IgD-negative memory B cell (primary cell): ENCODE measurements at regions not wholly inside any gene's neighbourhood (a gene's known extent, or its start where the extent isn't known, plus 50 kb on each side); places are given as distances from the start of the nearest gene placed in this dataset.
"Not testable (repeated sequence)": the region's sequence is repeated elsewhere in the genome, so short reads cannot be mapped to it uniquely, and the experiment has no call there.

Source experiments
- H3K27ac Mint-ChIP-seq, 3 donors: one replicate each; pipeline ENCODE4 v1.8.0; 2020 to 2022; ENCODE audit warnings: mild to moderate bottlenecking in 3 of 3, mixed read lengths in 3 of 3, moderate library complexity in 1 of 3
- H3K27me3 Mint-ChIP-seq: one replicate; pipeline ENCODE4 v1.8.0; 2021; ENCODE audit warnings: mixed read lengths
- H3K36me3 Mint-ChIP-seq: one replicate; pipeline ENCODE4 v1.8.0; 2020; ENCODE audit warnings: mild to moderate bottlenecking, mixed read lengths
- H3K4me1 Mint-ChIP-seq, 3 donors: one replicate each; pipeline ENCODE4 v1.8.0; 2020 to 2022; ENCODE audit warnings: mixed read lengths in 3 of 3, mild to moderate bottlenecking in 1 of 3
- H3K4me3 Mint-ChIP-seq, 4 donors: one replicate each; pipeline ENCODE4 v1.8.0; 2020 to 2022; ENCODE audit warnings: mild to moderate bottlenecking in 4 of 4, mixed read lengths in 4 of 4, moderate library complexity in 3 of 4
- H3K9me3 Mint-ChIP-seq, 3 donors: one replicate each; pipeline ENCODE4 v1.8.0; 2020 to 2021; ENCODE audit warnings: mixed read lengths in 3 of 3, mild to moderate bottlenecking in 1 of 3

- Mint-ChIP-seq H3K36me3 (no peaks in the 10 kb centered on the region), H3K4me1 (peaks cover 0 to 2% (median 0%) of the 10 kb centered on the region in 3 donors), H3K9me3 (peaks cover 0 to 3% (median 0%) of the 10 kb centered on the region in 3 donors), H3K4me3 (no peak overlapping the region), H3K27ac (no peak overlapping the region), H3K27me3 (peaks cover 2% of the 10 kb centered on the region)
These were observed 239.7 kb downstream of the EMX2 start for GRCh38 chr10:117782276-117782675.

- Mint-ChIP-seq H3K27ac (no peak overlapping the region), H3K4me1 (peaks cover 0 to 2% (median 0%) of the 10 kb centered on the region in 3 donors), H3K4me3 (no peak overlapping the region), H3K27me3 (peaks cover 2% of the 10 kb centered on the region), H3K36me3 (no peaks in the 10 kb centered on the region), H3K9me3 (peaks cover 0 to 2% (median 0%) of the 10 kb centered on the region in 3 donors)
These were observed 241.3 kb downstream of the EMX2 start for GRCh38 chr10:117783698-117784395.

- no peaks in the 10 kb centered on the region for H3K36me3 Mint-ChIP-seq
- H3K4me1 Mint-ChIP-seq, result peaks cover 0 to 2% (median 0%) of the 10 kb centered on the region in 3 donors
- peaks cover 0 to 2% (median 0%) of the 10 kb centered on the region in 3 donors for H3K9me3 Mint-ChIP-seq
- H3K27me3 Mint-ChIP-seq, result peaks cover 2% of the 10 kb centered on the region
- no peak overlapping the region for H3K27ac Mint-ChIP-seq
- no peak overlapping the region for H3K4me3 Mint-ChIP-seq
These were observed 242.2 kb downstream of the EMX2 start for GRCh38 chr10:117784776-117785175.

- H3K27ac Mint-ChIP-seq, result no peak overlapping the region
- peaks cover 0 to 2% (median 0%) of the 10 kb centered on the region in 3 donors for H3K4me1 Mint-ChIP-seq
- no peak overlapping the region for H3K4me3 Mint-ChIP-seq
- H3K36me3 Mint-ChIP-seq, result no peaks in the 10 kb centered on the region
- H3K9me3 Mint-ChIP-seq, result no peaks in the 10 kb centered on the region
- H3K27me3 Mint-ChIP-seq, result no peaks in the 10 kb centered on the region
These were observed 246.4 kb downstream of the EMX2 start for GRCh38 chr10:117788911-117789310.

GRCh38 chr10:117790179-117790578, 247.6 kb downstream of the EMX2 start:
- Mint-ChIP-seq H3K9me3 (no peaks in the 10 kb centered on the region), H3K4me3 (no peak overlapping the region)

DNA sequence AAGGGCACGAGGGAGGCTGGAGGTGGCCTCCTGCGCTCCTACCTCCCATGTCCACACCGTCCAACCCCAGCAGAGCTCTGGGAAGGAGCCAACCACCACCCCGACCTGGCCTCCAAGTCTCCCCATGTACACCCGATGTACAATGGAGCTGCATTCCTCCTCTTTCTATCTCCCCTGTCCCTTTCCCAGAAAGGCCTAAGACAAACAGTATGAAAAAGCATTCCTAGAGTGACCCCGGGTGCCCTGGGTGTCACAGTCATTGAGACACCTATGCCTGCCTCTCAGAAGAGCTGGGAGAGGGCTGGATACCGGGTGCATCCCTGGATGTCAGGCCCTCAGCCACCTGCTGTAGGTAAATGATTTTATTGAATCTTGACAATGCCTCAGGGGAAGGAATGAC, 248.1 kb downstream of the EMX2 start:
- Mint-ChIP-seq H3K9me3 (peaks cover 0 to under 1% (median 0%) of the 10 kb centered on the region in 3 donors), H3K4me1 (peaks cover 0 to 2% (median 0%) of the 10 kb centered on the region in 3 donors), H3K4me3 (no peak overlapping the region), H3K36me3 (no peaks in the 10 kb centered on the region), H3K27ac (no peak overlapping the region), H3K27me3 (no peaks in the 10 kb centered on the region)

More at GRCh38 chr10:117790179-117790578, 247.6 kb downstream of the EMX2 start:
- Mint-ChIP-seq H3K4me1 (peaks cover 0 to 2% (median 0%) of the 10 kb centered on the region in 3 donors), H3K27me3 (no peaks in the 10 kb centered on the region), H3K27ac (no peak overlapping the region), H3K36me3 (no peaks in the 10 kb centered on the region)

DNA sequence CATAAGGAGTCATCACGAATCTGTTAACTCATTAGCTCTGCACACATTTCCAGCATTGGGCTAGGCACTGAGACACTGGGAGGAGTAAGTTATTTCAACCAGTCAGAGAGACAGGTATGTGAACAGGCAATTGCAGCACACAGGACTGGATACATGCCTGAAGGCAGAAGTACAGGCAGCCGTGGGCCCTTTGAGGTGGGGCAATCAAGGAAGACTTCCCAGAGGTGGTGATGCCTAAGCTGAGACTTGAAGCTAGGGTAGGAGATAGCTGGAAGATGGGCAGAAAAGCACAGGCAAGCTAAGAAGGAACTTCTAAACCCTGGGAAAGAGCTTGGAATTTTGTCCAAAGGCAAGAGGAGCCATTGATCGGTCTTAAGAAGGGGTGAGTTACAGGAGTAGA, 249.7 kb downstream of the EMX2 start:
- Mint-ChIP-seq H3K9me3 (peaks cover 0 to 2% (median 0%) of the 10 kb centered on the region in 3 donors), H3K4me3 (no peak overlapping the region), H3K27me3 (no peaks in the 10 kb centered on the region), H3K36me3 (no peaks in the 10 kb centered on the region), H3K4me1 (peaks cover 0 to 2% (median 0%) of the 10 kb centered on the region in 3 donors), H3K27ac (no peak overlapping the region)

DNA sequence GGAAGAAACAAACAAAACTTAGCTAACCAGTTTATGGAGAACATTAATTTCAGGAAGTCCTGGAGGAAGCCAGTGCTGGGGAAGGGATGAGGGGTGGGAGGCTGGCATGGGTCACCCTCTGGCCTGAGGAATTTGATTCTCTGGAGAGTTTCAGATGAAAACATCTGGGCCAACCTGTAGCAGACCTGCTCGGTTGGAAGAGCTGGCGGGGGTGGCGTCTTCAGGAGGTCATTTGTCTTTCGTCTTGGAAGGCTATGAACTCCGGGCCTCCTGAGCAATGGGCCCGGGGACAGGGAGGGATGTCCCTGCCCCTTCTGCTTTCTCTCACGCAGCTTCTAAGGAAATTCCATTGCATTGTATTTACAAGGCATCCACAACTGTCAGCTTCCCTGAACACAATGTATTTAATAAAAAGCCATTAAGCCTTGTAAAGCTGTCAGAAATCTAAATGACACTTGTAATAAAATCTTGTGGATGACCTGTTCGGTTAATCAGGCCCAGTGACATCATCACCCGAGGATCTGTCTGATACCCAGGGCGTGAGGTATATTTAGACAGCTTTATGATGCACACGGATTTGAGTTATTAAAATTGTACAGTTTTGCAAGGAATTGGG, 250.5 kb downstream of the RAB11FIP2 start:
- Mint-ChIP-seq H3K27ac (no peak overlapping the region), H3K27me3 (peaks cover 1% of the 10 kb centered on the region), H3K9me3 (peaks cover 0 to 2% (median 0%) of the 10 kb centered on the region in 3 donors), H3K4me3 (no peak overlapping the region), H3K4me1 (peaks cover 0 to 2% (median 0%) of the 10 kb centered on the region in 3 donors), H3K36me3 (peaks cover 1% of the 10 kb centered on the region)

DNA sequence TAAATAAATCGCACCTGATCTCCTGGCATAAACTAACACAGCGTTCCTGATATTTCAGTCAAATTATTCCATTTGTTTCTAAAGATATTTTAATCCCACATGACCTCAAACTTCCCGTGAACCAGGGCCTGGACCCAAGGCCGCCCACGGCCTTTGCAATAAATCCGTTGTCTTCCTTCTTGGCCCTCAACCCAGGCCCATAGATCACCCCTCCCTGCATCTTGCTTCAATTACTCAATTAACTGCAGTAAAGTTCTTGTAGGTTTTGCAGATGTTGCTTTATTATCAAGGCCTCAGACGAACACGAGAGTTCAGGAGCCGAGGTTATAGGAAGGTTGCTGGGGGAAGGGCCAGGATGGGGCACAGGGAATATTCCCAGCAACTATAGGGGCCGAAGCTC, 249.4 kb downstream of the RAB11FIP2 start:
- Mint-ChIP-seq H3K4me1 (peaks cover 0 to 2% (median 0%) of the 10 kb centered on the region in 3 donors), H3K27me3 (peaks cover 4% of the 10 kb centered on the region), H3K4me3 (no peak overlapping the region), H3K36me3 (peaks cover 1% of the 10 kb centered on the region), H3K9me3 (peaks cover 0 to 2% (median 0%) of the 10 kb centered on the region in 3 donors), H3K27ac (no peak overlapping the region)

DNA sequence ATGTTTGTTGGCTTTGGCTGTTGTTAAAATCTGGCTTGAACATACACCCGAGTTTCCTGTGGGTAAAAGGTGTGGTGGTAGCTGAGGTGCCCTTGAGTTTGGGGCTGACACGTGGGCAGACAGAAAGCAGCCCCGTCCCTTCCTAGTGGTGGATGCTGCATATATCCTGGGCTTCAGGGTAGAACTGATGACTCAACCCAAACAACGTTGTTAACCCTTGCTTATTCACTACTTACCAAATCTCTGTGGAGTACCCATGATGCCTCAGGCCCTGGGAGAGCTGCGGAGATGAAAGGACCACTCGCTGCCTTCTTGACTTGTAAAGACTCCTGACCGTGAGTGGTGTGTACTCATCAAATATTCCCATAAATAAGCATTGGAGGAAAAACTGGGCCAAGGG, 245.1 kb downstream of the RAB11FIP2 start:
- Mint-ChIP-seq H3K9me3 (no peaks in the 10 kb centered on the region), H3K36me3 (peaks cover 1% of the 10 kb centered on the region), H3K4me3 (no peak overlapping the region), H3K27me3 (peaks cover 6% of the 10 kb centered on the region), H3K4me1 (peaks cover 0 to 1% (median 0%) of the 10 kb centered on the region in 3 donors), H3K27ac (no peak overlapping the region)

DNA sequence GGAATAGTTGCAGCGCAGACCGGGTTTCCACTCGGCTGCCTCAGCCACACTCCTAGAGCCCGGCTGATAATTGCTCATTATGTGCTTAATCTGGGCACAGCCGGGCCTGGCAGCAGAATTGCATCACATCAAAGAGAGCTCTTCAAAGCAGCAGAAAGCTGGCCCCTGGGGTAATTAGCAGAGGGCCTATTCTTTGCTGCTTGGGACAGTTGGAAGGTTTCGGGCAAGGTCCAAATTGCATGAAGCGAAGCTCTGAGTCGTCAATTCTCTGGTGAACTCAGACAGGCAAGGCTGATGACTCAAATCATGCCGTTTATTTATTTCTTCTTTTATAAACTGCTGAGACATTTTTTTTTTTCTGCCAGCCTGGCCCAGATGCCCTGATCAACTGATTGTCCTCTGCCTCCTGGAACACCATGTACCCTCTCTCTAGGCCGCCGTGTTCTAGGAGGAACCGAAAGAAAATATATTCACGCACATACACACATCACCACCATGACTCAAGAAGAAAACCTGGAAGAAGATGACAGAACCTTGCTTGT, 242.2 kb downstream of the RAB11FIP2 start:
- peaks cover 0 to 9% (median 0%) of the 10 kb centered on the region in 3 donors for H3K9me3 Mint-ChIP-seq
- H3K36me3 Mint-ChIP-seq, result peaks cover 1% of the 10 kb centered on the region
- H3K4me3 Mint-ChIP-seq, result no peak overlapping the region
- peak overlapping the region in 1 of 3 donors; percentile 67 for H3K27ac Mint-ChIP-seq
- peaks cover 7% of the 10 kb centered on the region for H3K27me3 Mint-ChIP-seq
- peaks cover 0 to 1% (median 0%) of the 10 kb centered on the region in 3 donors for H3K4me1 Mint-ChIP-seq

DNA sequence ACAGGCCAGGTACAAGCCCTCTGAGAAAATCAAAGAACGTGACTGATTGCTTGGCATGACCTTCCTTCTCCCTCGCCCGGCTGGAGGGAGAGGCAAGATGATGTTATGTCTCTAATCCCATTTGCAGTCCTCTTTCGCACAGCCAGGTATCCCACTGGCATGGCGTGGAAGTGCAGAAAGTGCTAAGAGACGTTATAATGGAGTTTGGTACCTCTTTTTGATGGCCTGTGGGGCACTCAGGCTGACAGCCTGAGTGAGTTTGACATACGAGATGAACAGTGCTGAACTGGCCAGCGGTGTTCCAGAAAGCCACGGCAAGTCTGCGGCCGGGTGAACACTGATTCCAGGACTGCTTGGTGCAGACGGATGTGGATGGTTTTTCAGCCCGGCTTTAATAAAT, 241.6 kb downstream of the RAB11FIP2 start:
- peaks cover 0 to 9% (median 0%) of the 10 kb centered on the region in 3 donors for H3K9me3 Mint-ChIP-seq
- H3K27ac Mint-ChIP-seq, result no peak overlapping the region
- H3K36me3 Mint-ChIP-seq, result peaks cover 1% of the 10 kb centered on the region
- peaks cover 7% of the 10 kb centered on the region for H3K27me3 Mint-ChIP-seq
- no peak overlapping the region for H3K4me3 Mint-ChIP-seq
- peaks cover 0 to 1% (median 0%) of the 10 kb centered on the region in 3 donors for H3K4me1 Mint-ChIP-seq

- H3K4me3 Mint-ChIP-seq, result no peak overlapping the region
- H3K4me1 Mint-ChIP-seq, result peaks cover 0 to 1% (median 0%) of the 10 kb centered on the region in 3 donors
- H3K9me3 Mint-ChIP-seq, result peaks cover 1 to 9% (median 2%) of the 10 kb centered on the region in 3 donors
- no peak overlapping the region for H3K27ac Mint-ChIP-seq
- H3K27me3 Mint-ChIP-seq, result peaks cover 4% of the 10 kb centered on the region
- H3K36me3 Mint-ChIP-seq, result no peaks in the 10 kb centered on the region
These were observed 239.3 kb downstream of the RAB11FIP2 start for GRCh38 chr10:117807441-117807840.

DNA sequence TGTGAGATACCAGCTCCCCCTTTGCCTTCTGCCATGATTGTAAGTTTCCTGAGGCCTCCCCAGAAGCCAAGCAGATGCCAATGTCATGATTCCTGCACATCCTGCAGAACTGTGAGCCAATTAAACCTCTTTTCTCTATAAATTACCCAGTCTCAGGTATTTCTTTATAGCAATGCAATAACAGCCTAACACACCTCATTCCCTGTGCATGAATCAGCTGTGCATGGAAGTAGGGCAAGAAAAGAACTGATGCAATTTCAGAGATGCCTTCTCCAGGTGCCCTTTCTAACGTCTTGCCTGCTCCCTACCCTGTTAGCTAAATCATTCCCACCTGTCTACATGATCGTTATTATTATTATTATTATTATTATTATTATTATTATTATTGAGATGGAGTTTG, 230.9 kb downstream of the RAB11FIP2 start:
- H3K9me3 Mint-ChIP-seq, H3K36me3 Mint-ChIP-seq, H3K27ac Mint-ChIP-seq, H3K27me3 Mint-ChIP-seq, H3K4me3 Mint-ChIP-seq, H3K4me1 Mint-ChIP-seq: not testable (repeated sequence)

- Mint-ChIP-seq H3K4me3 (no peak overlapping the region), H3K4me1 (no peaks in the 10 kb centered on the region), H3K27ac (no peak overlapping the region), H3K27me3 (peaks cover 7% of the 10 kb centered on the region), H3K9me3 (peaks cover 0 to 2% (median 0%) of the 10 kb centered on the region in 3 donors), H3K36me3 (no peaks in the 10 kb centered on the region)
These were observed 229.6 kb downstream of the RAB11FIP2 start for GRCh38 chr10:117817116-117817515.
